ENCODE measurements at regions not wholly inside any gene's neighbourhood (a gene's known extent, or its start where the extent isn't known, plus 50 kb on each side); places are given as distances from the start of the nearest gene placed in this dataset.

- no peaks in the 10 kb centered on the region for H3K36me3 ChIP-seq (ENCODE audit: insufficient read depth)
- Mint-ChIP-seq H3K27me3 (ENCODE audit: insufficient read depth, low read depth, poor library complexity) (no peaks in the 10 kb centered on the region), H3K4me3 (no peak overlapping the region), H3K4me1 (no peaks in the 10 kb centered on the region; the same call in 2 of the 3 replicates), H3K27ac (no peak overlapping the region), H3K36me3 (ENCODE audit: low read depth) (peaks cover 5% of the 10 kb centered on the region; the same call in 2 of the 3 replicates), H3K9me3 (peaks cover 11% of the 10 kb centered on the region)
- H3K9me2 ChIP-seq (ENCODE audit: insufficient read depth): no peaks in the 10 kb centered on the region
- no peaks in the 10 kb centered on the region for H3K27me3 ChIP-seq (ENCODE audit: insufficient read depth)
- no peak for DNase-seq (ENCODE audit: low spot score)
- H3K4me2 ChIP-seq: no peak overlapping the region
- no peak overlapping the region for H3K4me3 ChIP-seq
- TF ChIP-seq ZNF331 (CRISPR knock-in tag; IDR thresholded peaks at IDR 0.05; ENCODE audit: low read depth): no peak
- no peak overlapping the region for H2AFZ ChIP-seq
- H3K27ac ChIP-seq (ENCODE audit: low read depth): no peak overlapping the region
- H3K4me1 ChIP-seq (ENCODE audit: insufficient read depth): no peaks in the 10 kb centered on the region
- ATAC-seq: no peak
- H3K79me2 ChIP-seq (replicated peaks; ENCODE audit: insufficient read depth): no peaks in the 10 kb centered on the region
- H3F3A ChIP-seq (replicated peaks; ENCODE audit: low read depth): no peaks in the 10 kb centered on the region
- no peaks in the 10 kb centered on the region for H4K20me1 ChIP-seq (replicated peaks; ENCODE audit: insufficient read depth)
Measured at GRCh38 chr4:106679063-106679462, 310.5 kb upstream of the GIMD1 start.

DNA sequence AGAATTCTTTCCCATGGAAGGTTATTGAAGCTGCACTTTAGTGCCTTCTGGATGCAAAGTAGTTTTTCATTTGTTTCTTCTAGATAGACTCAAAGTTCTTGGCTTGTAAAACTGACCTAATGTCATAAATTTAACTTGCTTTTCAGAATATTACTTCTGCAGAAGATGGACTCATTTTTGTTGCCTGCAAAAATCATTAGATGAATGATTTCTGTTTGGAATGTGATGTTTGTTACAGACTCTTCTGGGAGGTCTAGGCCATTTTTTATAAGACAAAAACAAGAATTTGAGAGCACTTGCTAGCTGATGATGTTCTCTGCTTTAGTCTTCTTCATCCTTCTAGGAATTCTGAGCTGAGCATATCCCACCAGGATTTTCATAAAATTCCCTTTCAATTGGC, 308.6 kb upstream of the GIMD1 start:
- TF ChIP-seq, protein P1, sequence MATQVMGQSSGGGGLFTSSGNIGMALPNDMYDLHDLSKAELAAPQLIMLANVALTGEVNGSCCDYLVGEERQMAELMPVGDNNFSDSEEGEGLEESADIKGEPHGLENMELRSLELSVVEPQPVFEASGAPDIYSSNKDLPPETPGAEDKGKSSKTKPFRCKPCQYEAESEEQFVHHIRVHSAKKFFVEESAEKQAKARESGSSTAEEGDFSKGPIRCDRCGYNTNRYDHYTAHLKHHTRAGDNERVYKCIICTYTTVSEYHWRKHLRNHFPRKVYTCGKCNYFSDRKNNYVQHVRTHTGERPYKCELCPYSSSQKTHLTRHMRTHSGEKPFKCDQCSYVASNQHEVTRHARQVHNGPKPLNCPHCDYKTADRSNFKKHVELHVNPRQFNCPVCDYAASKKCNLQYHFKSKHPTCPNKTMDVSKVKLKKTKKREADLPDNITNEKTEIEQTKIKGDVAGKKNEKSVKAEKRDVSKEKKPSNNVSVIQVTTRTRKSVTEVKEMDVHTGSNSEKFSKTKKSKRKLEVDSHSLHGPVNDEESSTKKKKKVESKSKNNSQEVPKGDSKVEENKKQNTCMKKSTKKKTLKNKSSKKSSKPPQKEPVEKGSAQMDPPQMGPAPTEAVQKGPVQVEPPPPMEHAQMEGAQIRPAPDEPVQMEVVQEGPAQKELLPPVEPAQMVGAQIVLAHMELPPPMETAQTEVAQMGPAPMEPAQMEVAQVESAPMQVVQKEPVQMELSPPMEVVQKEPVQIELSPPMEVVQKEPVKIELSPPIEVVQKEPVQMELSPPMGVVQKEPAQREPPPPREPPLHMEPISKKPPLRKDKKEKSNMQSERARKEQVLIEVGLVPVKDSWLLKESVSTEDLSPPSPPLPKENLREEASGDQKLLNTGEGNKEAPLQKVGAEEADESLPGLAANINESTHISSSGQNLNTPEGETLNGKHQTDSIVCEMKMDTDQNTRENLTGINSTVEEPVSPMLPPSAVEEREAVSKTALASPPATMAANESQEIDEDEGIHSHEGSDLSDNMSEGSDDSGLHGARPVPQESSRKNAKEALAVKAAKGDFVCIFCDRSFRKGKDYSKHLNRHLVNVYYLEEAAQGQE (IDR thresholded peaks at IDR 0.05; ENCODE audit: unreplicated experiment): no peak
- TF ChIP-seq CREB1 (CRISPR knock-in tag; IDR thresholded peaks at IDR 0.05; ENCODE audit: low read depth): no peak
- TF ChIP-seq, protein P2, sequence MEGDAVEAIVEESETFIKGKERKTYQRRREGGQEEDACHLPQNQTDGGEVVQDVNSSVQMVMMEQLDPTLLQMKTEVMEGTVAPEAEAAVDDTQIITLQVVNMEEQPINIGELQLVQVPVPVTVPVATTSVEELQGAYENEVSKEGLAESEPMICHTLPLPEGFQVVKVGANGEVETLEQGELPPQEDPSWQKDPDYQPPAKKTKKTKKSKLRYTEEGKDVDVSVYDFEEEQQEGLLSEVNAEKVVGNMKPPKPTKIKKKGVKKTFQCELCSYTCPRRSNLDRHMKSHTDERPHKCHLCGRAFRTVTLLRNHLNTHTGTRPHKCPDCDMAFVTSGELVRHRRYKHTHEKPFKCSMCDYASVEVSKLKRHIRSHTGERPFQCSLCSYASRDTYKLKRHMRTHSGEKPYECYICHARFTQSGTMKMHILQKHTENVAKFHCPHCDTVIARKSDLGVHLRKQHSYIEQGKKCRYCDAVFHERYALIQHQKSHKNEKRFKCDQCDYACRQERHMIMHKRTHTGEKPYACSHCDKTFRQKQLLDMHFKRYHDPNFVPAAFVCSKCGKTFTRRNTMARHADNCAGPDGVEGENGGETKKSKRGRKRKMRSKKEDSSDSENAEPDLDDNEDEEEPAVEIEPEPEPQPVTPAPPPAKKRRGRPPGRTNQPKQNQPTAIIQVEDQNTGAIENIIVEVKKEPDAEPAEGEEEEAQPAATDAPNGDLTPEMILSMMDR (conservative IDR thresholded peaks at IDR 0.05; ENCODE audit: low read depth in 2 of 2): no peak
- TF ChIP-seq ZNF331 (CRISPR knock-in tag; IDR thresholded peaks at IDR 0.05; ENCODE audit: low read depth): no peak
- no peak for TF ChIP-seq POLR2AphosphoS5 (IDR thresholded peaks at IDR 0.05; ENCODE audit: low read depth)
- no peak for TF ChIP-seq JUNB (IDR thresholded peaks at IDR 0.05; ENCODE audit: unreplicated experiment)
- no peak for TF ChIP-seq ETS1 (IDR thresholded peaks at IDR 0.05)
- H3K27ac Mint-ChIP-seq: no peak overlapping the region
- Histone ChIP-seq H3K4me2 (no peak overlapping the region), H4K20me1 (replicated peaks; ENCODE audit: insufficient read depth) (no peaks in the 10 kb centered on the region), H2AFZ (no peak overlapping the region), H3K4me3 (no peak overlapping the region), H3K4me1 (ENCODE audit: insufficient read depth) (no peaks in the 10 kb centered on the region), H3K27me3 (ENCODE audit: insufficient read depth) (no peaks in the 10 kb centered on the region), H3F3A (replicated peaks; ENCODE audit: low read depth) (no peaks in the 10 kb centered on the region), H3K9me2 (ENCODE audit: insufficient read depth) (no peaks in the 10 kb centered on the region), H3K79me2 (replicated peaks; ENCODE audit: insufficient read depth) (no peaks in the 10 kb centered on the region), H3K36me3 (ENCODE audit: insufficient read depth) (no peaks in the 10 kb centered on the region), H3K27ac (ENCODE audit: low read depth) (no peak overlapping the region)
- H3K36me3 Mint-ChIP-seq (ENCODE audit: low read depth): peaks cover 4% of the 10 kb centered on the region; the same call in 2 of the 3 replicates
- no peaks in the 10 kb centered on the region for H3K27me3 Mint-ChIP-seq (ENCODE audit: insufficient read depth, low read depth, poor library complexity)
- H3K4me3 Mint-ChIP-seq: no peak overlapping the region
- ATAC-seq (no peak), DNase-seq (ENCODE audit: low spot score) (no peak)
- H3K9me3 Mint-ChIP-seq: peaks cover 21% of the 10 kb centered on the region
- no peaks in the 10 kb centered on the region; the same call in 2 of the 3 replicates for H3K4me1 Mint-ChIP-seq

Data from GM23338 (cell line).